Fibroblast of lung (primary cell): ENCODE measurements at regions not wholly inside any gene's neighbourhood (a gene's known extent, or its start where the extent isn't known, plus 50 kb on each side); places are given as distances from the start of the nearest gene placed in this dataset.
A peak's percentile ranks its signal among the peaks of the same experiment; 100 is the strongest.

Source experiments
- DNase-seq, 2 donors: peaks; one replicate each; pipeline versions ENCODE4 v3.0.0 to v3.0.0-alpha.2; 2010; ENCODE audit warnings: low read depth in 2 of 2
- H2AFZ ChIP-seq: 2 replicates; pipeline ENCODE4 v1.5.1; 2012; ENCODE audit warnings: low read length, control low read depth, inconsistent platforms
- H3K27ac ChIP-seq: 2 replicates; pipeline ENCODE4 v1.5.1; 2011; ENCODE audit warnings: low read length, control low read depth; ENCODE audit not compliant: insufficient read depth
- H3K27me3 ChIP-seq: 2 replicates; pipeline ENCODE4 v1.5.1; 2011; ENCODE audit warnings: mild to moderate bottlenecking, low read length; ENCODE audit not compliant: control insufficient read depth, insufficient read depth
- H3K36me3 ChIP-seq: 2 replicates; pipeline ENCODE4 v1.5.1; 2011; ENCODE audit warnings: low read length; ENCODE audit not compliant: control insufficient read depth, insufficient read depth
- H3K4me1 ChIP-seq: 2 replicates; pipeline ENCODE4 v1.5.1; 2011; ENCODE audit warnings: low read length; ENCODE audit not compliant: control insufficient read depth, insufficient read depth; ENCODE audit errors: extremely low read depth
- H3K4me2 ChIP-seq: 2 replicates; pipeline ENCODE4 v1.5.1; 2011; ENCODE audit warnings: low read length, control low read depth; ENCODE audit not compliant: insufficient read depth; ENCODE audit errors: extremely low read depth
- H3K4me3 ChIP-seq, 4 experiments: fragments of 200-600 bp in 1 of 4; sonication (generic) in 1 of 4; replicated peaks in 1 of 4; 2 replicates each; pipeline ENCODE4 v1.5.1; 2011 to 2016; ENCODE audit warnings: low read length in 4 of 4, low read depth in 3 of 4, mild to moderate bottlenecking in 3 of 4, control low read depth in 2 of 4, inconsistent platforms in 1 of 4, mixed read lengths in 1 of 4; ENCODE audit not compliant: insufficient read depth in 1 of 4; ENCODE audit errors: control extremely low read depth in 1 of 4
- H3K79me2 ChIP-seq: 2 replicates; pipeline ENCODE4 v1.5.1; 2012; ENCODE audit warnings: mild to moderate bottlenecking, low read length, inconsistent platforms; ENCODE audit not compliant: control insufficient read depth, insufficient read depth
- H3K9ac ChIP-seq: 2 replicates; pipeline ENCODE4 v1.5.1; 2011; ENCODE audit warnings: mild to moderate bottlenecking, low read length, control low read depth; ENCODE audit not compliant: insufficient read depth
- H3K9me3 ChIP-seq: 2 replicates; pipeline ENCODE4 v1.5.1; 2012; ENCODE audit warnings: low read depth, low read length; ENCODE audit not compliant: control insufficient read depth, insufficient read depth
- H4K20me1 ChIP-seq: 2 replicates; pipeline ENCODE4 v1.5.1; 2011; ENCODE audit warnings: low read length; ENCODE audit not compliant: control insufficient read depth, insufficient read depth; ENCODE audit errors: extremely low read depth
- CTCF ChIP-seq, 2 donors: IDR thresholded peaks in 1 of 2; conservative IDR thresholded peaks in 1 of 2; 1 replicate in 1 of 2; 2 replicates in 1 of 2; pipeline ENCODE4 v1.5.1; 2011 to 2012; ENCODE audit warnings: low read length in 2 of 2, control low read depth in 1 of 2, inconsistent platforms in 1 of 2, low read depth in 1 of 2, mild to moderate bottlenecking in 1 of 2
- EZH2 ChIP-seq: IDR thresholded peaks from 2 replicates; pipeline ENCODE4 v1.5.1; 2012; ENCODE audit warnings: low read length, control low read depth, mild to moderate bottlenecking; ENCODE audit errors: missing control alignments

DNA sequence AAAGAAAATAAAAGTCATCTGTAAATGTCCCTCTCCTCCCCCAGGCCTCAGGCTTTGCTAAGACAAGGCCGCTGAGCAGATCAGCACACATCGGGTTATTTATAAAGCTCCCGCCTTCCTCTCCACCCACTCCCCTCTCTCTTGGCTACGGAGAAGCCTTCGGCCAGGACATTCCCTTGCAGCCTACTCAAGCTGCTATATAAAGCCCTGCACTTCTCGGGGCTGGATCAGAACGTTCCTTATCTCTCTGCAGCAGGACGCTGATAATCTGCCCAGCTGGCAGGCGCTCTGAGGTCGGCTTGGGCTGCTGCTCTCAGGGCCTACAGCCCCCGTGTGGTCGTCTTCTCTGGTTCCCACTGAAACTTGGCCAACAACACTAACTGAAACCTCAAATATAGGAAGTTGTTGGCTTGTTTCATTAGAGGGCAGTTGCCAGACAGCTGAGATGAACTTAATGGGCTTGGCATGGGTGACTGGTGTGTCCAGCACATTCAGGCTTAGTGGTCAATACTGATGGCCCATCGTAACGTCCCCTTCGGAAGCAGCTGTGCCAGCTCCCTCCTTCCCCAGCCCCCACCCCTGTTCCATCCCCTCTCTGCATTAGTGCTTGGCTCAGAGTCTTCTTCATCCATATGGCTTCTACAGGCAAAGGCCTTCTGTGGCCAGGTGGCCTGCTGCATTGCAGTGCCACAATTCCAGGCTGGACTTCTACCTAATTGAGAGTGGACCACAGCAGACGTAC lies 64.6 kb downstream of the IER5 start:
- no peaks in the 10 kb centered on the region for H3K79me2 ChIP-seq
- H3K36me3 ChIP-seq = no peaks in the 10 kb centered on the region
- H3K4me2 ChIP-seq = peak overlapping the region; percentile 57
- DNase-seq = peak; percentile 94 to 96
- H2AFZ ChIP-seq = peak overlapping the region; percentile 70
- H3K4me1 ChIP-seq = peaks cover 8% of the 10 kb centered on the region
- no peaks in the 10 kb centered on the region for H3K9me3 ChIP-seq
- H3K27ac ChIP-seq = peak overlapping the region; percentile 9
- no peaks in the 10 kb centered on the region for H4K20me1 ChIP-seq
- no peak overlapping the region for H3K9ac ChIP-seq
- TF ChIP-seq CTCF (conservative IDR thresholded peaks at IDR 0.05 in 1 of 2, IDR thresholded peaks at IDR 0.05 in 1 of 2; ENCODE audit: low read depth in 1 of 2, low read length in 2 of 2) (peak; percentile 27 to 50), EZH2 (no peak)
- H3K27me3 ChIP-seq = peaks cover 3% of the 10 kb centered on the region
- no peak overlapping the region for H3K4me3 ChIP-seq

DNA sequence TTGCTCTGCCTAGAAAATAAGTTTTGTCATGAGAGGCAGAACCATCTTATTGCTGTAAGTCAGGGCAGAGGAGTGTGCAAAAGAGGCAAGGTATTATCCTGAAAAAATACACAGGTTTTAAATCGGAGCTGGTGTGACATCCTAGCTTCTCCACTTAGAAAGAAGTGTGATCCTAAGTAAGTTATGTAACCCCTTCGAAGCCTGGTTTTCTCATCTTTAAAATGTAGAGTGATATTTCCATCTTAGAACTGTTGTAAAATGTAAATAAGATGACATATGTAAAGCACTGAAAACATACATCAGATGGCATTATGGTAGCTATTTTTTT lies 65.1 kb downstream of the IER5 start:
- H2AFZ ChIP-seq = no peak overlapping the region
- TF ChIP-seq EZH2 = no peak
- no peak for TF ChIP-seq CTCF (conservative IDR thresholded peaks at IDR 0.05 in 1 of 2, IDR thresholded peaks at IDR 0.05 in 1 of 2; ENCODE audit: low read depth in 1 of 2, low read length in 2 of 2)
- H3K4me1 ChIP-seq = peaks cover 8% of the 10 kb centered on the region
- no peaks in the 10 kb centered on the region for H4K20me1 ChIP-seq
- H3K9me3 ChIP-seq = no peaks in the 10 kb centered on the region
- no peak overlapping the region for H3K4me2 ChIP-seq
- H3K27ac ChIP-seq = no peak overlapping the region
- H3K79me2 ChIP-seq = no peaks in the 10 kb centered on the region
- H3K9ac ChIP-seq = no peak overlapping the region
- DNase-seq = no peak
- H3K27me3 ChIP-seq = peaks cover 3% of the 10 kb centered on the region
- no peaks in the 10 kb centered on the region for H3K36me3 ChIP-seq
- H3K4me3 ChIP-seq = no peak overlapping the region

- Histone ChIP-seq H3K27me3 (peaks cover 3% of the 10 kb centered on the region), H3K9ac (no peak overlapping the region), H3K36me3 (no peaks in the 10 kb centered on the region), H3K27ac (no peak overlapping the region), H3K79me2 (no peaks in the 10 kb centered on the region), H3K9me3 (no peaks in the 10 kb centered on the region), H3K4me3 (no peak overlapping the region), H4K20me1 (no peaks in the 10 kb centered on the region), H3K4me1 (peaks cover 8% of the 10 kb centered on the region), H3K4me2 (no peak overlapping the region), H2AFZ (no peak overlapping the region)
- no peak for DNase-seq
- no peak for TF ChIP-seq CTCF (conservative IDR thresholded peaks at IDR 0.05 in 1 of 2, IDR thresholded peaks at IDR 0.05 in 1 of 2; ENCODE audit: low read depth in 1 of 2, low read length in 2 of 2)
- no peak for TF ChIP-seq EZH2
Measured at GRCh38 chr1:181155339-181155738, 66.8 kb downstream of the IER5 start.
